IMR-90 (cell line): ENCODE measurements at regions not wholly inside any gene's neighbourhood (a gene's known extent, or its start where the extent isn't known, plus 50 kb on each side); places are given as distances from the start of the nearest gene placed in this dataset.

Source experiments
- ATAC-seq: fragments of 200-7000 bp; cut with Tn5 transposase; 2 replicates; pipeline ENCODE4 v1.9.1; 2020; ENCODE audit warnings: low read depth, mild to moderate bottlenecking, moderate library complexity
- BruUV-seq: library from RNA; stranded (reverse); fragments of 400-500 nt; replicated peaks from 2 replicates; lab custom pipeline; 2021; lab: Mats Ljungman, UMichigan
- CTCF ChIA-PET: fragments of 300-600 bp; formaldehyde crosslinking; extraction: SDS; loops from one replicate; lab custom pipeline; 2021; ENCODE audit warnings: antibody characterized with exemption; lab: Yijun Ruan, JAX
- POLR2A ChIA-PET: fragments of 300-600 bp; sonication (Branson Sonifier 250); formaldehyde crosslinking; loops from one replicate; lab custom pipeline; 2022; ENCODE audit warnings: antibody characterized with exemption; ENCODE audit not compliant: unreplicated experiment; lab: Charles Lee
- DNase-seq: peaks from one replicate; pipeline ENCODE4 v3.0.0; 2013
- H2AFZ ChIP-seq: replicated peaks from 2 replicates; pipeline ENCODE3; 2013; ENCODE audit warnings: low read length, mild to moderate bottlenecking; ENCODE audit not compliant: poor library complexity
- H2AK5ac ChIP-seq: 2 replicates; pipeline ENCODE4 v1.6.1; 2013; ENCODE audit warnings: low read depth, low read length, inconsistent platforms
- H2AK9ac ChIP-seq: replicated peaks from 2 replicates; pipeline ENCODE3; 2013; ENCODE audit warnings: mild to moderate bottlenecking, low read depth, low read length, moderate library complexity; ENCODE audit not compliant: poor library complexity
- H2BK120ac ChIP-seq: 2 replicates; pipeline ENCODE4 v1.6.1; 2013; ENCODE audit warnings: low read depth, low read length, inconsistent platforms
- H2BK15ac ChIP-seq: 3 replicates; pipeline ENCODE4 v1.6.1; 2013; ENCODE audit warnings: low read depth, low read length, inconsistent platforms
- H2BK20ac ChIP-seq: 2 replicates; pipeline ENCODE4 v1.6.1; 2013; ENCODE audit warnings: low read depth, mild to moderate bottlenecking, inconsistent platforms, low read length, moderate library complexity
- H2BK5ac ChIP-seq: 2 replicates; pipeline ENCODE4 v1.6.1; 2013; ENCODE audit warnings: mild to moderate bottlenecking, low read depth, low read length, inconsistent platforms; ENCODE audit not compliant: poor library complexity, severe bottlenecking
- H3K14ac ChIP-seq: replicated peaks from 2 replicates; pipeline ENCODE4 v1.6.1; 2013; ENCODE audit warnings: low read depth, low read length, inconsistent platforms
- H3K18ac ChIP-seq: 2 replicates; pipeline ENCODE4 v1.6.1; 2013; ENCODE audit warnings: low read depth, low read length, control low read depth
- H3K23ac ChIP-seq: 2 replicates; pipeline ENCODE4 v1.6.1; 2013; ENCODE audit warnings: low read depth, low read length, inconsistent platforms
- H3K27ac ChIP-seq: 2 replicates; pipeline ENCODE4 v1.5.1; 2013; ENCODE audit warnings: mild to moderate bottlenecking, control low read depth, low read length; ENCODE audit not compliant: insufficient read depth
- H3K27me3 ChIP-seq: 2 replicates; pipeline ENCODE4 v1.6.1; 2013; ENCODE audit warnings: low read length; ENCODE audit not compliant: control insufficient read depth, insufficient read depth
- H3K36me3 ChIP-seq: 2 replicates; pipeline ENCODE4 v1.6.1; 2013; ENCODE audit warnings: low read length, mixed read lengths; ENCODE audit not compliant: control insufficient read depth, insufficient read depth
- H3K4ac ChIP-seq: 2 replicates; pipeline ENCODE4 v1.6.1; 2013; ENCODE audit warnings: low read depth, low read length, inconsistent platforms
- H3K4me1 ChIP-seq: 2 replicates; pipeline ENCODE4 v1.6.1; 2013; ENCODE audit warnings: low read length, mixed read lengths; ENCODE audit not compliant: control insufficient read depth, insufficient read depth
- H3K4me2 ChIP-seq: 2 replicates; pipeline ENCODE4 v1.6.1; 2013; ENCODE audit warnings: low read depth, mild to moderate bottlenecking, control low read depth, low read length, moderate library complexity
- H3K4me3 ChIP-seq: 2 replicates; pipeline ENCODE4 v1.5.1; 2013; ENCODE audit warnings: low read depth, mild to moderate bottlenecking, control low read depth, low read length, moderate library complexity; ENCODE audit not compliant: insufficient read depth
- H3K56ac ChIP-seq: 2 replicates; pipeline ENCODE4 v1.6.1; 2013; ENCODE audit warnings: low read length, inconsistent platforms; ENCODE audit not compliant: insufficient read depth; ENCODE audit errors: extremely low read depth
- H3K79me1 ChIP-seq, 2 experiments: 2 replicates each; pipeline ENCODE4 v1.6.1; 2013; ENCODE audit warnings: low read length in 2 of 2, inconsistent platforms in 1 of 2, low read depth in 1 of 2
- H3K9ac ChIP-seq: 2 replicates; pipeline ENCODE4 v1.6.1; 2013; ENCODE audit warnings: low read depth, low read length, control low read depth
- H3K9me1 ChIP-seq: 2 replicates; pipeline ENCODE4 v1.6.1; 2013; ENCODE audit warnings: low read length, inconsistent platforms; ENCODE audit not compliant: insufficient read depth
- H3K9me3 ChIP-seq: 2 replicates; pipeline ENCODE4 v1.6.1; 2013; ENCODE audit warnings: low read length; ENCODE audit not compliant: control insufficient read depth, insufficient read depth
- H4K20me1 ChIP-seq: 2 replicates; pipeline ENCODE4 v1.6.1; 2013; ENCODE audit warnings: low read length, inconsistent platforms; ENCODE audit not compliant: insufficient read depth
- H4K5ac ChIP-seq: 2 replicates; pipeline ENCODE4 v1.6.1; 2013; ENCODE audit warnings: mild to moderate bottlenecking, low read depth, low read length, control low read depth
- H4K8ac ChIP-seq, 2 experiments: 2 replicates each; pipeline ENCODE4 v1.6.1; 2013; ENCODE audit warnings: low read depth in 2 of 2, low read length in 2 of 2, control low read depth in 1 of 2, inconsistent platforms in 1 of 2
- H4K91ac ChIP-seq: 2 replicates; pipeline ENCODE4 v1.6.1; 2013; ENCODE audit warnings: low read depth, low read length, inconsistent platforms; ENCODE audit not compliant: insufficient read depth
- CHD1 ChIP-seq: IDR thresholded peaks from 2 replicates; pipeline ENCODE4 v1.6.1; 2012; ENCODE audit warnings: low read depth, low read length, improper control_type of control experiment
- FOS ChIP-seq: fragments of 150-350 bp; IDR thresholded peaks from 2 replicates; pipeline ENCODE4 v1.6.1; 2016; ENCODE audit warnings: low read depth, low read length
- MAZ ChIP-seq: IDR thresholded peaks from 2 replicates; pipeline ENCODE4 v1.6.1; 2012; ENCODE audit warnings: low read depth, mild to moderate bottlenecking, low read length, improper control_type of control experiment, moderate library complexity, borderline replicate concordance
- MXI1 ChIP-seq: IDR thresholded peaks from 2 replicates; pipeline ENCODE4 v1.6.1; 2012; ENCODE audit warnings: low read depth, mild to moderate bottlenecking, low read length, moderate library complexity, borderline replicate concordance
- POLR2A ChIP-seq: IDR thresholded peaks from 2 replicates; pipeline ENCODE4 v1.6.1; 2012; ENCODE audit warnings: mild to moderate bottlenecking, low read depth, low read length
- RFX5 ChIP-seq: IDR thresholded peaks from 2 replicates; pipeline ENCODE4 v1.8.0; 2012; ENCODE audit warnings: low read depth, mild to moderate bottlenecking, low read length, moderate library complexity
- SMC3 ChIP-seq: fragments of 150-350 bp; IDR thresholded peaks from 2 replicates; pipeline ENCODE4 v1.6.1; 2016; ENCODE audit warnings: low read depth, mild to moderate bottlenecking, antibody characterized with exemption, low read length, moderate library complexity
- USF2 ChIP-seq: fragments of 150-350 bp; IDR thresholded peaks from 2 replicates; pipeline ENCODE4 v1.6.1; 2017; ENCODE audit warnings: mild to moderate bottlenecking, antibody characterized with exemption, low read length, low read depth
- WGBS, 2 experiments: methylation state at CpG; one replicate each; pipeline versions ENCODE4 v1.1.5 to v1.1.7; 2013; ENCODE audit warnings: missing lambda C conversion rate in 2 of 2; ENCODE audit not compliant: insufficient read length in 1 of 2; ENCODE audit errors: extremely low coverage in 2 of 2; 5-methylcytosine and 5-hydroxymethylcytosine counted together
- dilution Hi-C: fragments of 300-500 bp; cut with HindIII; formaldehyde crosslinking; loops from one replicate; pipeline ENCODE4 v1.14.3; 2018; ENCODE audit warnings: low sequenced_read_pairs; ENCODE audit not compliant: unreplicated experiment
- in situ Hi-C: fragments of 300-500 bp; cut with MboI; formaldehyde crosslinking; loops from 3 replicates; pipeline ENCODE4 v1.14.3; 2019; ENCODE audit warnings: low sequenced_read_pairs, inconsistent platforms, mixed read lengths
- intact Hi-C: fragments of 100-400 bp; cut with micrococcal nuclease; formaldehyde crosslinking; loops from 2 replicates; pipeline ENCODE4 v1.10.0; 2022

GRCh38 chr12:125836647-125837046 lies 771.4 kb downstream of the AACS start:
- Histone ChIP-seq H4K8ac (no peak overlapping the region), H3K4ac (no peak overlapping the region), H2AK9ac (no peak overlapping the region), H2BK5ac (no peak overlapping the region), H2AK5ac (no peak overlapping the region), H3K27me3 (no peaks in the 10 kb centered on the region), H2BK120ac (no peak overlapping the region), H4K20me1 (no peaks in the 10 kb centered on the region), H4K91ac (no peak overlapping the region), H2AFZ (no peak overlapping the region), H3K79me1 (no peaks in the 10 kb centered on the region), H3K4me3 (no peak overlapping the region), H3K14ac (no peak overlapping the region), H3K27ac (no peak overlapping the region), H4K5ac (no peak overlapping the region), H3K23ac (no peak overlapping the region), H3K9me1 (no peaks in the 10 kb centered on the region), H3K9me3 (peaks cover 14% of the 10 kb centered on the region), H3K56ac (no peak overlapping the region), H3K4me2 (no peak overlapping the region), H3K36me3 (no peaks in the 10 kb centered on the region), H2BK20ac (no peak overlapping the region), H2BK15ac (no peak overlapping the region), H3K9ac (no peak overlapping the region), H3K4me1 (no peaks in the 10 kb centered on the region), H3K18ac (no peak overlapping the region)
- BruUV-seq, result no TSS peak
- ATAC-seq (no peak), DNase-seq (no peak)
- in situ Hi-C loops, result no loop called here
- TF ChIP-seq FOS, result no peak
- no peak for TF ChIP-seq RFX5
- no peak for TF ChIP-seq MXI1
- TF ChIP-seq MAZ, result no peak
- no peak for TF ChIP-seq SMC3
- no peak for TF ChIP-seq USF2
- no peak for TF ChIP-seq POLR2A
- TF ChIP-seq CHD1, result no peak
- CTCF ChIA-PET, result no interaction called here
- no CpG with 5 or more reads among the region's 2 CpGs for WGBS, 2 experiments
- dilution Hi-C loops, result no loop called here
- POLR2A ChIA-PET, result no interaction called here
- intact Hi-C loops, result no loop called here
